ENCODE measurements at regions not wholly inside any gene's neighbourhood (a gene's known extent, or its start where the extent isn't known, plus 50 kb on each side); places are given as distances from the start of the nearest gene placed in this dataset.

DNA sequence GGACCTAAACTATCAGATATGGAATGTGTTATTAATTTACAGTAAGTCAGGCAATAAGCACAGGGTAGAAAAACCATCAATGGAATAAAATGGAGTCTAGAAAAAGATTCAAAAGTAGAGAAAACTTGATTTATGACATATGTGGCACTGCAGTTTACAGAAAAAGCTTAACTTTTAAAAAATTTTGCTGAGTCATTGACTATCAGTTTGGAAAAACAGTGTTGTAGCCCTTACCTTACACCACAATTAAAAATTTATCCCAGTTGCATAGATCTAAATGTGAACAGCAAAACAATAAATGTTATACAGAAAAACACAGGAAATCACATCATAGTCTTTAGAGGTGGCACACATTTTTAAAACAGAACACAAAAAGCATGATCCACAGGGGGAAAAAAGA lies 108.5 kb downstream of the USP22 start:
- ChIA-PET CTCF (ENCODE audit: unreplicated experiment) (no interaction called here), POLR2A (interaction anchor here (0.7 kb wide), 1 partner anchor 1167 kb away, joined by 4 read pairs; no protein-coding TSS in a partner anchor)
- no peak for TF ChIP-seq EZH2phosphoT487 (IDR thresholded peaks at IDR 0.05; ENCODE audit: borderline replicate concordance, low read depth, low read length)
- TF ChIP-seq, protein P1, sequence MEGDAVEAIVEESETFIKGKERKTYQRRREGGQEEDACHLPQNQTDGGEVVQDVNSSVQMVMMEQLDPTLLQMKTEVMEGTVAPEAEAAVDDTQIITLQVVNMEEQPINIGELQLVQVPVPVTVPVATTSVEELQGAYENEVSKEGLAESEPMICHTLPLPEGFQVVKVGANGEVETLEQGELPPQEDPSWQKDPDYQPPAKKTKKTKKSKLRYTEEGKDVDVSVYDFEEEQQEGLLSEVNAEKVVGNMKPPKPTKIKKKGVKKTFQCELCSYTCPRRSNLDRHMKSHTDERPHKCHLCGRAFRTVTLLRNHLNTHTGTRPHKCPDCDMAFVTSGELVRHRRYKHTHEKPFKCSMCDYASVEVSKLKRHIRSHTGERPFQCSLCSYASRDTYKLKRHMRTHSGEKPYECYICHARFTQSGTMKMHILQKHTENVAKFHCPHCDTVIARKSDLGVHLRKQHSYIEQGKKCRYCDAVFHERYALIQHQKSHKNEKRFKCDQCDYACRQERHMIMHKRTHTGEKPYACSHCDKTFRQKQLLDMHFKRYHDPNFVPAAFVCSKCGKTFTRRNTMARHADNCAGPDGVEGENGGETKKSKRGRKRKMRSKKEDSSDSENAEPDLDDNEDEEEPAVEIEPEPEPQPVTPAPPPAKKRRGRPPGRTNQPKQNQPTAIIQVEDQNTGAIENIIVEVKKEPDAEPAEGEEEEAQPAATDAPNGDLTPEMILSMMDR (conservative IDR thresholded peaks at IDR 0.05; ENCODE audit: low read length): no peak
- H3K9me3 ChIP-seq (ENCODE audit: low read length): no peaks in the 10 kb centered on the region
- no peaks in the 10 kb centered on the region for H3K79me2 ChIP-seq (ENCODE audit: insufficient read depth, low read depth, low read length)
- DNase-seq (ENCODE audit: low spot score): no peak
- H3K4me3 ChIP-seq (ENCODE audit: low read depth, low read length, poor library complexity, severe bottlenecking): no peak overlapping the region
- no TSS peak for BruUV-seq (replicated peaks)
- intact Hi-C loops (cut with micrococcal nuclease; ENCODE audit: unreplicated experiment): no loop called here
- H3K4me1 ChIP-seq (ENCODE audit: insufficient read depth, low read length, poor library complexity, severe bottlenecking): no peaks in the 10 kb centered on the region
- no peaks in the 10 kb centered on the region for H3K36me3 ChIP-seq (ENCODE audit: insufficient read depth, low read length)
- no peak overlapping the region for H2AFZ ChIP-seq (ENCODE audit: low read length)
- no peak overlapping the region for H3K4me2 ChIP-seq (ENCODE audit: low read length)
- H4K20me1 ChIP-seq (ENCODE audit: insufficient read depth, low read length): no peaks in the 10 kb centered on the region
- H3K9me2 ChIP-seq (ENCODE audit: insufficient read depth, low read length): no peaks in the 10 kb centered on the region
- H3K27ac ChIP-seq (ENCODE audit: low read depth, low read length, poor library complexity, severe bottlenecking): no peak overlapping the region

DNA sequence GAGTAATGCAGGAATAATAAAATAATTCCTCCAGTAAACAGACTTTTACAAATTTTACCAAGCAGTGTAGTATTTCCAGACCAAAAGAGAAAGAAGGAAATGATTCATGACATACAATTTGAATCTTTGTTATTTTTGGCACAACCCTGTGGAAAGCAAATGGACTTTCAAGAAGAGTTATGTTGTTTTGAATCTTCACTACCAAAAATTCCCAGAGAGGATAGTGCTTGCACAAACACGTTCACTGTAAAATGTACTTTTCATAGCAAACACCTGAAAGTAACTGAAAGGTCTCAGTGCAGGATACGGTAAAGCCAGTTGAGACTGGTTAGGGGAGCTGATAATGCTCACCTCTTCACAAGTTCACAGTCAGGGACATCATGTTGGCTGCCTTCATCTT lies 107.1 kb downstream of the USP22 start:
- Histone ChIP-seq H3K4me2 (ENCODE audit: low read length) (no peak overlapping the region), H2AFZ (ENCODE audit: low read length) (no peak overlapping the region), H3K27ac (ENCODE audit: low read depth, low read length, poor library complexity, severe bottlenecking) (no peak overlapping the region), H3K9me2 (ENCODE audit: insufficient read depth, low read length) (no peaks in the 10 kb centered on the region), H3K9me3 (ENCODE audit: low read length) (no peaks in the 10 kb centered on the region), H4K20me1 (ENCODE audit: insufficient read depth, low read length) (no peaks in the 10 kb centered on the region), H3K36me3 (ENCODE audit: insufficient read depth, low read length) (no peaks in the 10 kb centered on the region), H3K4me3 (ENCODE audit: low read depth, low read length, poor library complexity, severe bottlenecking) (no peak overlapping the region), H3K4me1 (ENCODE audit: insufficient read depth, low read length, poor library complexity, severe bottlenecking) (no peaks in the 10 kb centered on the region), H3K79me2 (ENCODE audit: insufficient read depth, low read depth, low read length) (no peaks in the 10 kb centered on the region)
- no peak for DNase-seq (ENCODE audit: low spot score)
- intact Hi-C loops (cut with micrococcal nuclease; ENCODE audit: unreplicated experiment): no loop called here
- TF ChIP-seq, protein P1 (conservative IDR thresholded peaks at IDR 0.05; ENCODE audit: low read length): no peak
- no peak for TF ChIP-seq EZH2phosphoT487 (IDR thresholded peaks at IDR 0.05; ENCODE audit: borderline replicate concordance, low read depth, low read length)
- ChIA-PET POLR2A (interaction anchor here (0.9 kb wide), 1 partner anchor 149 kb away, joined by 3 read pairs; no protein-coding TSS in a partner anchor), CTCF (ENCODE audit: unreplicated experiment) (no interaction called here)
- no TSS peak for BruUV-seq (replicated peaks)

DNA sequence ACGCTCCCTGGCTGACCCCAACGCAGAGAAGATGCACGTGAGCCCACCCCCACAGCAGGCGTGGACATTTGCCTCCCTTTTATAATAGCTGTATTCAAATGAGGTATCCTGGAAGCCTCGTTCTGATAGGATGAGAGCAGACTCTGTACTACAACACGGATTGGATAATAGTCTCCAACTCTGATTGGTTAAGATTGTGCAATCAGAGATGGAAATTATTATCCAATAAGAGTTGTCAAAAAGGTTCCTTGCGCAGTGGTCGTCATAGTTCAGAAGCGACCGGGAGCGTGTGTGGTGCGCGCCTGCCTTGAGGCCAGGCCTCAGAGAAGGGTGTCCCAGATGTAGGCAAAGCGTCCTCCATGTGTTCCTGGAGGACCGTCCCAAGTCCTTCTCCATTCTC lies 104.6 kb downstream of the USP22 start:
- Histone ChIP-seq H3K79me2 (ENCODE audit: insufficient read depth, low read depth, low read length) (no peaks in the 10 kb centered on the region), H3K4me2 (ENCODE audit: low read length) (no peak overlapping the region), H2AFZ (ENCODE audit: low read length) (no peak overlapping the region), H4K20me1 (ENCODE audit: insufficient read depth, low read length) (no peaks in the 10 kb centered on the region), H3K9me3 (ENCODE audit: low read length) (no peaks in the 10 kb centered on the region), H3K4me3 (ENCODE audit: low read depth, low read length, poor library complexity, severe bottlenecking) (no peak overlapping the region), H3K36me3 (ENCODE audit: insufficient read depth, low read length) (no peaks in the 10 kb centered on the region), H3K27ac (ENCODE audit: low read depth, low read length, poor library complexity, severe bottlenecking) (no peak overlapping the region), H3K4me1 (ENCODE audit: insufficient read depth, low read length, poor library complexity, severe bottlenecking) (no peaks in the 10 kb centered on the region), H3K9me2 (ENCODE audit: insufficient read depth, low read length) (no peaks in the 10 kb centered on the region)
- CTCF ChIA-PET (ENCODE audit: unreplicated experiment): no interaction called here
- POLR2A ChIA-PET: no interaction called here
- DNase-seq (ENCODE audit: low spot score): no peak
- TF ChIP-seq, protein P1 (conservative IDR thresholded peaks at IDR 0.05; ENCODE audit: low read length): no peak
- no peak for TF ChIP-seq EZH2phosphoT487 (IDR thresholded peaks at IDR 0.05; ENCODE audit: borderline replicate concordance, low read depth, low read length)
- no TSS peak for BruUV-seq (replicated peaks)
- intact Hi-C loops (cut with micrococcal nuclease; ENCODE audit: unreplicated experiment): no loop called here

All from OCI-LY7 (cell line).